ENCODE measurements at regions not wholly inside any gene's neighbourhood (a gene's known extent, or its start where the extent isn't known, plus 50 kb on each side); places are given as distances from the start of the nearest gene placed in this dataset.

- no peak for TF ChIP-seq POLR2A (IDR thresholded peaks at IDR 0.05)
- TF ChIP-seq CTCF (IDR thresholded peaks at IDR 0.05 in 4 of 5, conservative IDR thresholded peaks at IDR 0.05 in 1 of 5), result no peak
These were observed 430.5 kb downstream of the SMARCA1 start for GRCh38 chrX:129092757-129093156.
